OCI-LY7 (cell line): ENCODE measurements at regions not wholly inside any gene's neighbourhood (a gene's known extent, or its start where the extent isn't known, plus 50 kb on each side); places are given as distances from the start of the nearest gene placed in this dataset.

Experiments used
- BruUV-seq: library from RNA; stranded (reverse); fragments of 400-500 nt; replicated peaks from 2 replicates; lab custom pipeline; 2021; lab: Mats Ljungman, UMichigan
- CTCF ChIA-PET: fragments of 300-600 bp; sonication (Branson Sonifier 250); formaldehyde crosslinking; loops from one replicate; lab custom pipeline; 2022; ENCODE audit warnings: antibody characterized with exemption; ENCODE audit not compliant: unreplicated experiment; lab: Charles Lee
- POLR2A ChIA-PET: fragments of 300-600 bp; sonication (Branson Sonifier 250); formaldehyde crosslinking; loops from one replicate; lab custom pipeline; 2022; ENCODE audit warnings: antibody characterized with exemption; lab: Charles Lee
- DNase-seq: peaks from one replicate; pipeline ENCODE4 v3.0.0-alpha.2; 2015; ENCODE audit warnings: low spot score
- H2AFZ ChIP-seq: fragments of 200-600 bp; sonication (generic), shearing (Covaris generic); 2 replicates; pipeline ENCODE4 v1.6.1; 2014; ENCODE audit warnings: mild to moderate bottlenecking, antibody characterized with exemption, low read length, moderate library complexity
- H3K27ac ChIP-seq: fragments of 200-600 bp; sonication (generic); 2 replicates; pipeline ENCODE4 v1.5.1; 2014; ENCODE audit warnings: mixed run types, low read depth, mild to moderate bottlenecking, moderate library complexity, low read length, inconsistent platforms; ENCODE audit not compliant: poor library complexity, severe bottlenecking
- H3K36me3 ChIP-seq: fragments of 200-600 bp; sonication (generic); 2 replicates; pipeline ENCODE4 v1.6.1; 2014; ENCODE audit warnings: mild to moderate bottlenecking, antibody characterized with exemption, low read length, moderate library complexity, mixed read lengths; ENCODE audit not compliant: insufficient read depth
- H3K4me1 ChIP-seq: fragments of 200-600 bp; sonication (generic); 2 replicates; pipeline ENCODE4 v1.5.1; 2014; ENCODE audit warnings: mild to moderate bottlenecking, low read length; ENCODE audit not compliant: insufficient read depth, poor library complexity, severe bottlenecking
- H3K4me2 ChIP-seq: fragments of 200-600 bp; sonication (generic); 2 replicates; pipeline ENCODE4 v1.6.1; 2014; ENCODE audit warnings: mild to moderate bottlenecking, low read length
- H3K4me3 ChIP-seq: fragments of 200-600 bp; sonication (generic); 2 replicates; pipeline ENCODE4 v1.5.1; 2014; ENCODE audit warnings: mild to moderate bottlenecking, low read depth, low read length; ENCODE audit not compliant: poor library complexity, severe bottlenecking
- H3K79me2 ChIP-seq: fragments of 200-600 bp; sonication (generic); 2 replicates; pipeline ENCODE4 v1.6.1; 2016; ENCODE audit warnings: low read depth, mild to moderate bottlenecking, low read length, moderate library complexity, mixed read lengths; ENCODE audit not compliant: insufficient read depth
- H3K9me2 ChIP-seq: fragments of 200-600 bp; sonication (generic); 2 replicates; pipeline ENCODE4 v1.6.1; 2016; ENCODE audit warnings: mild to moderate bottlenecking, low read length, mixed read lengths; ENCODE audit not compliant: insufficient read depth
- H3K9me3 ChIP-seq: fragments of 200-600 bp; sonication (generic); 2 replicates; pipeline ENCODE4 v1.6.1; 2014; ENCODE audit warnings: mild to moderate bottlenecking, mixed run types, low read length, mixed read lengths
- H4K20me1 ChIP-seq: fragments of 200-600 bp; sonication (generic); 2 replicates; pipeline ENCODE4 v1.6.1; 2014; ENCODE audit warnings: mild to moderate bottlenecking, antibody characterized with exemption, low read length, moderate library complexity, mixed read lengths; ENCODE audit not compliant: insufficient read depth
- CTCF ChIP-seq: fragments of 200-600 bp; sonication (generic); conservative IDR thresholded peaks from 2 replicates; pipeline ENCODE4 v1.5.1; 2014; ENCODE audit warnings: mild to moderate bottlenecking, antibody characterized with exemption, low read length, moderate library complexity, mixed read lengths
- EZH2phosphoT487 ChIP-seq: fragments of 200-600 bp; sonication (generic); IDR thresholded peaks from 2 replicates; pipeline ENCODE4 v1.6.1; 2018; ENCODE audit warnings: low read depth, borderline replicate concordance, mild to moderate bottlenecking, mixed run types, antibody characterized with exemption, low read length, moderate library complexity, mixed read lengths
- intact Hi-C: fragments of 100-400 bp; cut with micrococcal nuclease; formaldehyde crosslinking; loops from one replicate; pipeline ENCODE4 v1.10.0; 2022; ENCODE audit not compliant: unreplicated experiment

GRCh38 chr3:151992326-151993041, 119.0 kb downstream of the SUCNR1 start:
- Histone ChIP-seq H3K9me3 (no peaks in the 10 kb centered on the region), H3K9me2 (no peaks in the 10 kb centered on the region), H4K20me1 (no peaks in the 10 kb centered on the region), H2AFZ (no peak overlapping the region), H3K4me2 (no peak overlapping the region), H3K79me2 (no peaks in the 10 kb centered on the region), H3K4me3 (no peak overlapping the region), H3K4me1 (no peaks in the 10 kb centered on the region), H3K27ac (no peak overlapping the region), H3K36me3 (no peaks in the 10 kb centered on the region)
- BruUV-seq = no TSS peak
- no peak for DNase-seq
- POLR2A ChIA-PET = interaction anchor here (0.6 kb wide), 1 partner anchor 591 kb away, joined by 4 read pairs; no protein-coding TSS in a partner anchor
- intact Hi-C loops = no loop called here
- CTCF ChIA-PET = no interaction called here
- TF ChIP-seq CTCF (no peak), EZH2phosphoT487 (no peak)

GRCh38 chr3:151995091-151995490, 121.6 kb downstream of the SUCNR1 start:
- Histone ChIP-seq H4K20me1 (no peaks in the 10 kb centered on the region), H3K4me1 (no peaks in the 10 kb centered on the region), H3K79me2 (no peaks in the 10 kb centered on the region), H3K4me2 (no peak overlapping the region), H3K36me3 (no peaks in the 10 kb centered on the region), H3K27ac (no peak overlapping the region), H3K4me3 (no peak overlapping the region), H3K9me2 (no peaks in the 10 kb centered on the region), H2AFZ (no peak overlapping the region), H3K9me3 (no peaks in the 10 kb centered on the region)
- ChIA-PET POLR2A (no interaction called here), CTCF (no interaction called here)
- intact Hi-C loops = no loop called here
- no peak for DNase-seq
- no peak for TF ChIP-seq CTCF
- no peak for TF ChIP-seq EZH2phosphoT487
- BruUV-seq = no TSS peak

GRCh38 chr3:151998744-151999143, 125.3 kb downstream of the SUCNR1 start:
- Histone ChIP-seq H3K79me2 (no peaks in the 10 kb centered on the region), H2AFZ (no peak overlapping the region), H3K9me2 (no peaks in the 10 kb centered on the region), H3K4me2 (no peak overlapping the region), H3K27ac (no peak overlapping the region), H4K20me1 (no peaks in the 10 kb centered on the region), H3K9me3 (no peaks in the 10 kb centered on the region), H3K4me3 (no peak overlapping the region), H3K36me3 (no peaks in the 10 kb centered on the region), H3K4me1 (no peaks in the 10 kb centered on the region)
- DNase-seq = no peak
- CTCF ChIA-PET = no interaction called here
- BruUV-seq = no TSS peak
- TF ChIP-seq CTCF = no peak
- no peak for TF ChIP-seq EZH2phosphoT487
- POLR2A ChIA-PET = no interaction called here
- intact Hi-C loops = no loop called here
